NCI-H1436 (cell line): ENCODE measurements at regions not wholly inside any gene's neighbourhood (a gene's known extent, or its start where the extent isn't known, plus 50 kb on each side); places are given as distances from the start of the nearest gene placed in this dataset.

Experiments
- DNase-seq: peaks from one replicate; lab custom pipeline; 2025; lab: John Stamatoyannopoulos, UW

- no peak for DNase-seq
These were observed 58.6 kb upstream of the JCAD start for GRCh38 chr10:30117812-30118501.

GRCh38 chr10:30116041-30116491, 56.7 kb upstream of the JCAD start:
- no peak for DNase-seq

- no peak for DNase-seq
These were observed 56.2 kb upstream of the JCAD start for GRCh38 chr10:30115626-30115940.

DNA sequence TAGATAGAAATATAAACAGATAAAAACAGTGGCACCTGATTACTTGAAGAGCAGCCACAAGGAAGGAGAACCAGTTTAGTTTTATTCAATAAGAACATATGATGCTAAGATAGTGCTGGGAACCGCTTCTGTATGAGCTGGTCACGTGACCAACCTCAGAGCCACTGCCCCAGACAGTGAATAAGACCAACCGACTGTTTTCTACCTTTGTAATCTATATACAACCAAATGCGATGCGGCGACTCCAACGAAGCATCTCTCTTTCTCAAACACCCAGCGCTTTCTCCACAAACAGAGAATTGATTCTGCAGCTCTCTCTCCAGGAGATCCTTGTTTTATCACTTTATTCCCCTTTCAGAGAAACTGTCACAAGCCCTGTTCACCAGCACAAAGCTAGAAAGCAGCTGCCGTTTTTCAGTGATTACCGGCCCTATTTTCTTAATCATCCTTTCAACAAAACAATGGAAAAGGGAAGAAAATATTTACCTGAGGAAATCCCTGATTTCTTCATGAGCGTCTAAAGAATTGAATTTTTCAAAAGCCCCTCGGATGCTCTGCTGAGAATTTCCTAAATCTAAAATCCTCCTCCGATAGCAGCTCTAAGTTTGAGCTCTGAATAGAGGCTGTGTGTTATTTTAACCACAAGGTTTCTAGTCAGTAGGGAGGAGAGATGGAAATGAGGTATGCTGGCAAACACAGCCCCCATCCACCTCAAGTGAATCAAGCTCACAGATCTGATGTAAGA, 55.7 kb upstream of the JCAD start:
- DNase-seq = peak; percentile 47

DNA sequence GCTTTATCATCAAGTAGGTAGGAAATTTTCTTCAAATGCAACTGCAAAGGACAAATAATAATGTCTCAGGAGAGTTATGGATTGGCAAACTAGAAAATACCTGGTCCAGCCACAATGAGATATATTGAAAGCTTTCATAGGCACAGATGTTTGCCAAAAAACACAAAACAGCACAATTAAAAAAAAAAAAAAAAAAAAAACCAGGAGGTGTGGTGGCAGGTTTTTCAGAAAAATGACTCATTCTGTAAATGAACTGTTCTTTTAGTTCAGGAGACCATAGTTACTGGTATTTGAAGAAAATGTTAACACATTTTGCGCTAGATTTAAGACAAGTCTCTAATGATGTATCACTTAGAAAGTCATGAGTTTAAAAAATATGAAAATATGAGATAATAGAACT, 55.0 kb upstream of the JCAD start:
- no peak for DNase-seq

GRCh38 chr10:30111340-30112022, 52.1 kb upstream of the JCAD start:
- DNase-seq = no peak
